Suppressor macrophage treated with lipopolysaccharide for 1 hour (primary cell): ENCODE measurements at regions not wholly inside any gene's neighbourhood (a gene's known extent, or its start where the extent isn't known, plus 50 kb on each side); places are given as distances from the start of the nearest gene placed in this dataset.
A peak's percentile ranks its signal among the peaks of the same experiment; 100 is the strongest.

Experiments
- DNase-seq, 3 donors: peaks; one replicate each; pipeline ENCODE4 v3.0.0-alpha.2; 2020 to 2022

DNA sequence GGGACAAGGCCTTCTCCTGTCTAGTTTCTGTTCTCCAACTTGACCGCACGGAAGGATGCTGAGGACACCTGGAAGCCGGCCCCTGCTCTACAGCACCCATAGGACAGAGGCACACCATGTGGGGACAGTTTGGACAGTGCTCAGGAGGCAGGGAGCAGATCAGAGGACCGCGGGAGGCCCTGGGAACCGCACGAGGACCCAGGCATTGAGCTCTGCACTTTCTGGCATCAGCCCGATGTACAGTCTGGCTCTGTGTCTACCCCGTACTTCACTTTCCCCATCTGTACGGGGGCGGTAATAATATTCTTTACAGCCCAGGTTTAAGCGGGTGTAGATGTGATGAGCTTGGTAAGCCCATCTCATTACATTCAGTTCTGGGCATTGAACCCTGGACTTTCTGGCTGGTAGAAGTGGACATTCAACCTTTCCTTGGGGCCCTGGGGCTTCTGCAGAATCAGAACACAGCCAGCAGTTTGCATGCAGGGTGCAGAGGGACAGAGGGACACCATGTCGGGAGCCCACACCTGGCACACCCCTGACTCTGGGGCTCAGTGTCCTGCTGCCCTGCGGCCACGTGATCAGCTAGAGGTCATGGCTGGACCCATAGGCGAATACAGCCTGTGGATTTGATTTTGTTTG, 258.7 kb downstream of the SEC14L1 start:
- no peak for DNase-seq

DNA sequence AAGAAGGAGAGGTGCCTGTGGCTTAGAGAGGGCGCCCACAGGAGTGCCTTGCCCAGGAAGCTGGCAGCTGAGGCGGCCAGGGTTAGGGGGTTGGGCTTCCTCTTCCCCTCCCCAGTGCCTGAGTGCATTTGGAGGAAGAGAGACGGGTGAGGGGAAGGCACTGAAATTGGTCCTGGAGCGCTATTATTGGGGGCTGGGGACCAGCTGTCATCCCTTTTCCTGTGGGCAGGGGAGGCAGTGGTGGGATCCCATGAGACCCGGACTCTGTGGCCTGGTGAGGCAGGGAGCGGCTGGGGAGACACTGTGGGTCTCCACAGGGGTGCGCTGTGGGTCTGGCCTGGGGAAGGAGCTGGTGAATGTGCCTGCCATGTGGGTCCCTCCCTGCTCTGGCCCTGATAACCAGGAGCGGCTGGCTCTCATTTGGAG, 259.7 kb downstream of the SEC14L1 start:
- DNase-seq, result peak; percentile 56 to 77 (median 56)

DNA sequence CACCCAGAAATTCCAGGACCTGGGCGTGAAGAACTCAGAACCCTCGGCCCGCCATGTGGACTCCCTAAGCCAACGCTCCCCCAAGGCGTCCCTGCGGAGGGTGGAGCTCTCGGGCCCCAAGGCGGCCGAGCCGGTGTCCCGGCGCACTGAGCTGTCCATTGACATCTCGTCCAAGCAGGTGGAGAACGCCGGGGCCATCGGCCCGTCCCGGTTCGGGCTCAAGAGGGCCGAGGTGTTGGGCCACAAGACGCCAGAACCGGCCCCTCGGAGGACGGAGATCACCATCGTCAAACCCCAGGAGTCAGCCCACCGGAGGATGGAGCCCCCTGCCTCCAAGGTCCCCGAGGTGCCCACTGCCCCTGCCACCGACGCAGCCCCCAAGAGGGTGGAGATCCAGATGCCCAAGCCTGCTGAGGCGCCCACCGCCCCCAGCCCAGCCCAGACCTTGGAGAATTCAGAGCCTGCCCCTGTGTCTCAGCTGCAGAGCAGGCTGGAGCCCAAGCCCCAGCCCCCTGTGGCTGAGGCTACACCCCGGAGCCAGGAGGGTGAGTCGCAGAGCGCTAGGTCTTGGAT, 261.5 kb downstream of the SEC14L1 start:
- no peak for DNase-seq

DNA sequence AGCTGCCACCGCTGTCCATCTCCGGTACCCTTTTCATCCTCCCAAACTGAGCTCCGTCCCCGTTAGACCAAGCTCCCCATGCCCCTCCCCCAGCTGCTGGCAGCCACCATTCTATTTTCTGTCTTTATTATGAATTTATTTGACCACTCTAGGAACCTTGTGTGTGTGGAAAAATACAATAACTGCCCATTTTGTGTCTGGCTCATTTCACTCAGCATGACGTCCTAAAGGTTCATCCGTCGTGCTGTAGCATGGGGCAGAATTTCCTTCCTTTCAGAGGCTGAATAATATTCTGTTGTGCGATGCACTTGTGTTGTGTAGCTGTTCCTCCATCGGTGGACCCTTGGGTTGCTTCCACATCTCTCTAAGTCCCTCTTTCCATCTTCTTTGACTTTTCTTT, 263.1 kb downstream of the SEC14L1 start:
- no peak for DNase-seq

DNA sequence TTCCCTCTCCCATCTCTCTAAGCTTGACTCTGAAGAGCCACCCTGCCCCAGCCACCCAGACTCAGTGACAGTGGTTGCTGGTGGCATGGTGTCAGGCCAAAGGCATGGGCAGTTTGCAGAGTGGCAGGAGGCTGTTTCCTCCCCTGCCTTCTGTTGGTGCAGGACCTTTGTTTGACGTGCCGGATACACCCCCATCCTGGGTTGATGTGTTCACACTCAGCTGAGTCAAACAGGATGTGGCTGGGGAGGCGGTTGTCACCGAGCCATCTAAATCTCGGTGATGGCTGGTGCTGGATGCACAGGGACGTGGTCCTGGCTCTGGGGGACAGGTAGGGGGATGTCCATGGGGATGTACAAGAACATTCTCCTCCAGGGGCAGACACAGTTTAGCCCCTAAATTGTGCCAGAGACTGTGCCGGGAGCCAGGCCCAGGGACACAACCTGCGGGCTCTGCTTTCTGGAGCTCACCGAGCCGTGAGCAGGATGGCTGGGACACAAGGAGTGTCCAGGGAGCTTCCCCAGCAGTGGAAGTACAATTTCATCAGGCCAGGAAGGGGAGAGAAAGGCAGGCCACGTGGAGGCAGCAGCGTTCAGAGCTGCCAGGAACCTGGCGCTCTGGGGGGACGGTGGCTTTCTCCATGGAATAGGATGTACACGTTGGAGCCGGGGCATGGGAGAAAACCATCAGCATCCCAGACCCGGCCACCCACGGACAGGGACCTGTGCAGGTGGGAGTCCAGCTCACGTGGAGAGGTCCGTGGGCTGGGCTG, 264.2 kb downstream of the SEC14L1 start:
- DNase-seq, result peak; percentile 89 to 90 (median 89)

DNA sequence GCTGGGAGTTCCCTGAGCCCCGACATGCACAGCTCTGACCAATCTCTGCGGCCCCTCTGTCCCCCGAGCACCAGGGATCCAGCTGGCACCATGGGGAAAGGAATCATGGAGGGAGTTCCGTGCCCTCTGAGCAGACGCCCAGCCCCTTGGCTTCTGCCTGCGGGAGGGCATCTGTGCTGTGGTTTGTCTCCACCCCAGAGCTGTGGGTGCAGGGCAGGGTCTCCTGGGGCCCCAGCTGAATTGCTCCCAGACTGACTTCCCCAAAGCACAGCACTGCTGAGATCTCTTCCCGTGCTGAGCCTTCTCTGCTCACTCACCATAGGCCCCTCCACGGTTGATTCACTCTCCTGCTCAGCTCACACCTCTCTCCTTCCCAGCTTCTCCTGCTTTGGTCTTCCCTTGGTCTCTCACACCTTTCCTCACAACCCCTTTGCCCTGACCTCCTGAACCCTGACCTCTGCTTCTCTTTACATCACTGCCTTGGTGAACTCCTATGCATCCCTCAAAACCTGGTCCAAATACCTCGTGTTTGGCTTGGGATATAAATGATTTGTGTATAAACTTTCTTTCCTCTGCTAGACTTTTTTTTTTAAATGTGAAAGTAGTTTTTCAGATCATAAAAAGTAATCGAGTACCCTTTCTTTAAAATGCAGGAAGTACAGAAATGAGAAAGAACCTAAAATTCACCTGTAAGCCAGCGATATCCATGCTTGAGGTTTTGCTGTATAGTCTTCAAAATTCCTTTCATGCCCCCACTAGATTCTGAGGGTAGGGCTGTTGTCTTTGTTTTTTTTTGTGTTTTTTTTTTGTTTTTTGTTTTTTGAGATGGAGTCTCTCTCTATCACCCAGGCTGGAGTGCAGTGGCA, 265.3 kb downstream of the SEC14L1 start:
- peak in 1 of 3 donors; percentile 39 for DNase-seq

- DNase-seq, result no peak
These were observed 266.8 kb downstream of the SEC14L1 start for GRCh38 chr17:77407321-77408277.

DNA sequence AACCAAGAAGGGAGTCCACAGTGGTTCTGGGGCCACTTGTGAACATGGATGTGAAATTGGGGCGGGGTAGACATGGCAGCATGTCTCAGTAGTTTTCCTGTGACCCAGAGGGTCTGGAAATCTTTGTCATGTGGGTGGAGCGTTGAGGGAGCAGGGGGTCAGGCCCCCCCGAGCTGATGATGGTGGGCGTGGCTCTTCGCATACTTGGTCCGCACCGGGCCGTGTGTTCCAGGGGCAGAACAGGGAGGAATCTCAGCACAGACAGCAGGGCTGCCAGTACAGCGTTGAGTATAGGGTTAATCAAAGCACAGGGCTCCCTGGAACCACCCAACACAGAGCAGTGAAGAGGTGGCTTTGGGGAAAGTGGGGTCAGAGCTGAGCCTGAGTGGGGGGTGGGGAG, 267.5 kb downstream of the SEC14L1 start:
- no peak for DNase-seq

DNA sequence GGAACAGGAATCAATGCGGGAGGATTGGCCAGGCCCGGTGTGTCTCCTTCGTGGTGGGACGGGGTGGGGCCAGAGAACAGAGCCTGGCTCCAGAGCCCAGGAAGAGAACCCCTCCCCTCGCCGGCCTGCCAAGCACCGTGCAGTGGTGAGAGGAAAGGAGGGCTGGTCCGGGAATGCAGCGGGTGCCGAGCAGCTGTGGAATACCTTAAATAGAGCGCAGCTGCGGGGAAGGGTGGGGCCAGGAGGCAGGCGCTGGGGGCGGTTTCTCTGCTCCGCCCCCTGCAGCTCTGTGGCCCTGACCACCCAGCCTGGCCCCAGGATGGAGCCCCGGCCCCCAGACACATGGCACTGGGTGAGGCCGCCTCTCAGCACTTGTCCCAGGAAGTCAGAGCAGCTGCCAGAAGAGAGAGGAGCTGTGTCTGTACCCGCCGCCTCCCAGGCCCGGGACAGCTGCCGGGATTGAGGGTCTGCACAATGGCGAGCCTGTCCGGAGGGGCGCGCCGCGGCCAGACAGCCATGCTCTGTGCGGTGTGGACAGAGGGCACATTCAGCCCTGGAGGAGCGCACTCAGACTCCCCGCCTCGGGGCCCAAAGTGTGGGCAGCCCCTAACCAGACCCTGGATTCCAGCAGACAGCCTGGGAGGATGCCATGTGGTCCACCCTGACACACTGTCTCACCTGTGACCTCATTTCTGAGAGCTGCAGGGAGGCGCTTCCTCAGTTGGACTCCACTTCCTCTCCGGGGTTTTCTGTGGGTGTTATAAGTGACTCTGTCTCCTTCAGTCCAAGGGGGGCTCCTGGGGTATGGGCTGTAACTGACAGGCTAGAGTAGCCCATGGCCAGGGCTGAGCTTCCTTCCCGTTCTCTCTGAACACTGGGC, 268.8 kb downstream of the SEC14L1 start:
- DNase-seq, result peak in 1 of 3 donors; percentile 49

- DNase-seq, result no peak
These were observed 269.7 kb downstream of the SEC14L1 start for GRCh38 chr17:77410470-77410869.

DNA sequence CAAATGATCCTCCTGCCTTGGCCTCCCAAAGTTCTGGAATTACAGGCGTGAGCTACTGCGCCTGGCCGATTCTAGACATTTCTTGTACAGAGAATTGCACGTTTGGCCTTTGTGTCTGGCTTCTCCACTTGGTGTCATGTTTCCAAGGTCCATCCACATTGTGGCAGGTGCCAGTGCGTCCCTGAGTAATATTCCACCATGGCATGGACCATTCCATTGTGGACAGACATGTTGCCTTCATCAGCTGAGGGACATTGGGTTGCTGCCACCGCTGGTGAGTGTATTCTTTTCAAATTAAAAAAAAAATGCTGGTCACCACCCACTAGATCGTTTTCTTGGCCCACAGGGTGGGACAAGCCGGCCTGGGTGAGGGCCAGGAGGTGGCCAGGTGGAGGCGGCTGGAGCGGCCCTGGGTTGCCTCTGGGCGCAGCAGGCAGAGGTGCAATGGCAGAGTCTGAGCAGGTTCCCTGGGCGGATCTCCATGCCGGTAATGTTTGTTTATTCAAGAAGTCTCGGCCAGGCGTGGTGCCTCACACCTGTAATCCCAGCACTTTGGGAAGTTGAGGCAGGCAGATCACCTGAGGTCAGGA, 274.1 kb downstream of the SEC14L1 start:
- no peak for DNase-seq

- DNase-seq, result no peak
These were observed 275.4 kb downstream of the SEC14L1 start for GRCh38 chr17:77416105-77416713.

DNA sequence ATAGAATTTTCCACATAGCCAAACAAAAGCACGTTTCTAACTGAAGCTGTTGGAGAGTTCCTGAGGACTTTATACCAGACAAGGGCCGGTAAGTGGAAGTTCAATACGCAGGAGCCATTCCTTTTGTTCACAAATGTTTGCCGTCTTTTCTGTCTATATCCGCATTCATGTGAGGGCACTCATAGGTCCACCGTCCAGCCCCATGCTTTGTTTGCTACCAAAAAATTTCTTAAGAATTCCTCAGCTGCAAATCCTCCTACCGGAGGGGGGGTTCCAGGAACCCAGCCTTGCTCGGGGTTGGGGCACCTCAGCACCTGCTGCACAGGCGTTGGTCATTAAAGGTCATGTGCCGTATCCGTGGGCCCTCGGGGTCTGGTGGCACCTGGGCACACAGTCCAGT, 276.8 kb downstream of the SEC14L1 start:
- no peak for DNase-seq

- DNase-seq, result no peak
These were observed 277.8 kb downstream of the SEC14L1 start for GRCh38 chr17:77418609-77419008.

GRCh38 chr17:77419095-77419494, 278.3 kb downstream of the SEC14L1 start:
- no peak for DNase-seq

DNA sequence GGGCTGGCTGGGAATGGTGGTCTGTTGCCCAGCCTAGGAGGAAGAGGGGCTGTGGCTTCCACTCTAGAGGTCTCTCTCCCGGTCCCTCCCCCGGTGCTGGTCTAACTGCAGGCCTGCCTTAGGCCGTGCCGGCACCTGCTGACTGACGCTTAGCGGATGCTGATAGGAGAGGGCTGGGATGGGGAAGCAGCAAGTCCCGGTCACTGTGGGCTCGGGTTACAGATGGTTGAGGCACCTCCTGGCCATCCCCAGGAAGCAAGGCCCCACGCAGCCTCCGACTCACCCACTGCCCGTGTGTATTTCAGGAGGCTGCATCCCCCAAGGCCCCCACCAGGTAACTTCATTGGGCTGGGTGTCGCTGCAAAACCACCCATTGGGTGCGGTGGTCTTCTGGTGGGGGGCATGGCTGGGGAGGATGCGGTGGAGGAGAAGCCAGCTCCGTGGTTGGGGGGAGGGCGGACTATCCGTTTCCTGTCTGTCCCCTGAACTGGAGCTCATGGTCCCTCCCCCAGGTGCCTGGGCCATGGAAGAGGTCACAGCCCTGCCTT, 278.9 kb downstream of the SEC14L1 start:
- no peak for DNase-seq

DNA sequence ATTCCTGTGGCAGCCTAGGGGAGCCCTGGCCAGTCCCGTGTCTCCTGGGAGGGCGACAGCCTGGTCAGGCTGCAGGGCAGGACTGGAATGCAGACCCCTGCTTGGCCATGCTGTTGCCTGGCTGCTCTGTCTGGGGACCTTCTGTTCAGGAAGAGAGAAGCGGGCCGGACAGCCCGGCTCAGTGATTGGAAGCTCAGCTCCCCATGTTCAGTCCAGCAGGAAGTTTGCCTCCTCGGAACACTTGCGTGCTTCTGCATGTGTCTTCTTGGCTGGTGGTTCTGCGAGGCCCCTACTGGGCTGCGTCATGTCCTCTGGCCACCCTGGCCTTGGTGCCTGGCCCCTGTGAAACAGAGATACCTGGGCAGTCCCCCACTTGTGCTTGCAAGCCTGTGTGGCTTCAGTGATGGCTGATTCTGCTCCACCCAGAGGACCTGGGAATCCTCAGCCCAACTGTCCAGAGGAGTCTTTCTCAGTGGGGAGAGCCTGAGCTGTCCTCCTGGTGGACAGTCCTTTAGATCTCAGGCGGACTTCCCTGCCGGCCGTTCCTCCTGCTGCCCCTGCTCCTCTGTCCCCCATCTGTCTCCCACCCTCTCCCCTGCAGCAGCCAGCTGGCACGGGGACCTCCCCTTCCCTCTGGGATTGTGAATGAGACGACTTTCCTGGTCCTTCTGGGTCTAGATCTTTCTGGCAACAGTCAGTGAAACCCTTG, 279.5 kb downstream of the SEC14L1 start:
- no peak for DNase-seq

DNA sequence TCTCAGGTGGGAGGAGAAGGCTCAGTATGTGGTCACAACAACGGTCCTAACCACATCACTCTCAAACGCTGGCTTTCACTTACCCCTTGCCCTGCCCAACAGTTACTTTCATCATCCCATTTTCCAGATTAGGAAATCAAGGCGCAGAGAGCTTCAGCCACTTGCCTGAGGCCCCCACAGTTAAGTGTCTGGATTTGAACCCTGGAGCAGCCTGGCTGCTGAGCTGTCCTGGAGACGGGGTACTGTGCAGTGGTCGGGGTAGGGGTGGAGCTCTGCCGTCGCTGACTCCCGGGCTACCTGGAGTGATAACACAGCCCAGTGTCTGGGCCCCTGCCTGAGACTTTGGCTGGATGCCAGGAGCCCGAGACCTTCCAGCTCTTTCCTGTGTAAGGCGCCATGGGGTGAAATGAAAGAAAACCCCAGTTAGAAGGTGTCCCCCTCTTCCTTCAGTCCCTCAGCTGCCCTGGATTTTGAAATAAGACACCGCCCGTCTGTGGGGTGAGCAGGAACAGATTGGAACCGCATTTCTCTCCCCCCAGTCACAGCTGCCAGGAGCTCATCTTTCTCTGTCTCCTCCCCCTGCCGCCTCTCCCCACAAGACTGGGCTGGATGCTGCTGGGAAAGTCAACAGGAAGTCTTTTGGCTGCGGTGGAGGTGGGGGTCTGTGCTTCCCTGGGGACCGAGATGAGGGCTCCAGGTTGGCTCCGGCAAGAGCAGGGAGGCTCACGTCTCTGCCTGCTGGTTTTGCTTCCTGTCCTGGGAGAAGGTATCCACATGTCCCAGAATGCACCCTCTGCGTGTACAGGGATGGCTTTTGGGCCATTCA, 280.2 kb downstream of the SEC14L1 start:
- no peak for DNase-seq
